Astrocyte of the spinal cord (primary cell): ENCODE measurements at regions not wholly inside any gene's neighbourhood (a gene's known extent, or its start where the extent isn't known, plus 50 kb on each side); places are given as distances from the start of the nearest gene placed in this dataset.

ENCODE experiments used
- DNase-seq: peaks from one replicate; pipeline ENCODE4 v3.0.0; 2011; ENCODE audit warnings: low read depth, low spot score
- H3K4me3 ChIP-seq: 2 replicates; pipeline ENCODE4 v1.5.1; 2011; ENCODE audit warnings: low read depth, mild to moderate bottlenecking, low read length, moderate library complexity
- CTCF ChIP-seq: IDR thresholded peaks from 2 replicates; pipeline ENCODE4 v1.5.1; 2012; ENCODE audit warnings: low read depth, mild to moderate bottlenecking, low read length, inconsistent platforms
- in situ Hi-C: cut with HindIII; loops from 2 replicates; pipeline ENCODE4 v1.10.0; 2017; ENCODE audit warnings: low sequenced_read_pairs

GRCh38 chr7:94174956-94175355 lies 170.8 kb upstream of the BET1 start:
- no peak overlapping the region for H3K4me3 ChIP-seq
- in situ Hi-C loops: no loop called here
- no peak for TF ChIP-seq CTCF
- no peak for DNase-seq

GRCh38 chr7:94176694-94177200 lies 172.6 kb upstream of the BET1 start:
- DNase-seq: no peak
- in situ Hi-C loops: no loop called here
- no peak overlapping the region for H3K4me3 ChIP-seq
- TF ChIP-seq CTCF: no peak

GRCh38 chr7:94177441-94177840 lies 173.3 kb upstream of the BET1 start:
- in situ Hi-C loops: no loop called here
- H3K4me3 ChIP-seq: no peak overlapping the region
- no peak for DNase-seq
- no peak for TF ChIP-seq CTCF

GRCh38 chr7:94178230-94178629 lies 174.1 kb upstream of the BET1 start:
- DNase-seq: no peak
- in situ Hi-C loops: no loop called here
- no peak overlapping the region for H3K4me3 ChIP-seq
- TF ChIP-seq CTCF: no peak

GRCh38 chr7:94179466-94179865 lies 175.3 kb upstream of the BET1 start:
- no peak overlapping the region for H3K4me3 ChIP-seq
- no peak for TF ChIP-seq CTCF
- DNase-seq: no peak
- in situ Hi-C loops: no loop called here

- H3K4me3 ChIP-seq: no peak overlapping the region
- in situ Hi-C loops: no loop called here
- peak; percentile 89 for DNase-seq
- TF ChIP-seq CTCF: no peak
Measured at GRCh38 chr7:94182066-94182465, 177.9 kb upstream of the BET1 start.

GRCh38 chr7:94182721-94183120 lies 178.6 kb upstream of the BET1 start:
- TF ChIP-seq CTCF: no peak
- peak; percentile 26 for DNase-seq
- in situ Hi-C loops: no loop called here
- no peak overlapping the region for H3K4me3 ChIP-seq
